LNCaP clone FGC (cell line): ENCODE measurements at regions not wholly inside any gene's neighbourhood (a gene's known extent, or its start where the extent isn't known, plus 50 kb on each side); places are given as distances from the start of the nearest gene placed in this dataset.

Experiments
- DNase-seq: peaks from one replicate; pipeline ENCODE4 v3.0.0-alpha.2; 2011; ENCODE audit warnings: low read depth
- H3K4me3 ChIP-seq: 2 replicates; pipeline ENCODE4 v1.5.1; 2011; ENCODE audit warnings: mild to moderate bottlenecking, low read depth, low read length, control low read depth
- CTCF ChIP-seq: IDR thresholded peaks from 2 replicates; pipeline ENCODE4 v1.5.1; 2012; ENCODE audit warnings: mild to moderate bottlenecking; ENCODE audit not compliant: control insufficient read depth, insufficient read depth; ENCODE audit errors: extremely low read depth

GRCh38 chr6:30801950-30802349 lies 57.6 kb upstream of the IER3 start:
- no peak overlapping the region for H3K4me3 ChIP-seq
- no peak for DNase-seq
- TF ChIP-seq CTCF = no peak

DNA sequence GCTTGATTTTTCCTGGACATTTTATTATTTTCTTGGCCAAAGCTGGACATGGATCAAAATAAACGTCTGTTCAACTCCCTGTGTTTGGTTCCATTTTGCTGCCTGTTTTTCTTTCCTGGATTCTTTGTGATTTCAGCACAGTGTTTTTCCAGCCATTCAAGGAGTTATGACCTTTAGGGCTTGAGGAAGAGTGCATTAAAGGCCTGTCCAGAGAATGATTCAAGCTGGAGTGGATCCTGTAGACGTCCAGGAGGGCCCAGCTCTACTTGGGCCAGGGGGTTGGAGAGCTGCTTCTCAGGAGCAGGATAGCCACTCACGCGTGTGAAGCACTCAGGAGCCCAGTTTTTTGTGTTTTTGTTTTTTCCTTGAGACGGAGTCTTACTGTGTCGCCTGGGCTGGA lies 56.5 kb upstream of the IER3 start:
- DNase-seq = no peak
- H3K4me3 ChIP-seq = no peak overlapping the region
- no peak for TF ChIP-seq CTCF

- no peak overlapping the region for H3K4me3 ChIP-seq
- DNase-seq = peak; percentile 76
- TF ChIP-seq CTCF = no peak
Observed at GRCh38 chr6:30799210-30799609, 54.9 kb upstream of the IER3 start.

- no peak overlapping the region for H3K4me3 ChIP-seq
- no peak for TF ChIP-seq CTCF
- no peak for DNase-seq
Observed at GRCh38 chr6:30798494-30798893, 54.1 kb upstream of the IER3 start.

DNA sequence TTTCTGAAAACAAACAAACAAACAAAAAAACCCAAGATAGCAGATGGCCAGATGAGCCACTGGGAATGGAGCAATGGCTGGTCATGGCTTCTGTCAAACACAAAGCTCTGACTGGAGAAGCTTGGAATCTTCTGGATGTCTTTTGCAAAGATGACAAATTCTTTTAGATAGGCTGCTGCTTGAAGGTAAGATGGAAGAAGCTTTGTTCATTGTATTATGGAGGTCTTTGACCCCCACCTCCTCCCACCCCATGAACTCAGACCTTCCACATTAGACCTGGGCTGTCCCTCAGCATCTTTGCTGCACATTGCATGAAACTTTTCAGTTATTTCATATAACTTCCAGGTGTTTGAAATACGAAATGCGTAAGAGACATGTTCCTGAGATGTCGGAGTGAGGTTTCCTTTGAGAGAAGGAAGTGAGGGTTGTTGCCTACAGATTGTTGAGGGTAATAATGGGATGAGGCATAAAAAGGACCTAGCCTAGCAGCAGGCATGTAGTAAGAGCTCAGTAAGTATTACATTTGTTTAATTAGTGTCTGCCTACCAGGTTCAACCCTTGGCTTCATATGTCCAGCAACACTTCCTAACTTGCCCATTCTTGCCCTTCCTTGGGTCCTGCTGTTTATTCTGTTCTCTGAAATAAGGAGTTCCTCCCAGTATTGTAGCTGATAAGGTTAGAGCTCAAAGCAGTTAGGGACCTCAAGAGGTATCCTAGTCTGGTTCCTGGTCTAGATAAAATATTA lies 51.4 kb upstream of the IER3 start:
- H3K4me3 ChIP-seq = no peak overlapping the region
- no peak for TF ChIP-seq CTCF
- no peak for DNase-seq
